K562 (cell line): ENCODE measurements at regions not wholly inside any gene's neighbourhood (a gene's known extent, or its start where the extent isn't known, plus 50 kb on each side); places are given as distances from the start of the nearest gene placed in this dataset.

Experiments used
- AFF4 ChIP-seq: sonication (generic); formaldehyde crosslinking; IDR thresholded peaks from 2 replicates; pipeline ENCODE4 v1.8.0; 2023; ENCODE audit warnings: mild to moderate bottlenecking, missing genetic modification reagents
- ARID1B ChIP-seq: fragments of 450-650 bp; IDR thresholded peaks from 2 replicates; pipeline ENCODE4 v1.6.1; 2016; ENCODE audit warnings: antibody characterized with exemption, mild to moderate bottlenecking, inconsistent platforms
- ATF7 ChIP-seq: fragments of 450-650 bp; IDR thresholded peaks from 2 replicates; pipeline ENCODE4 v1.7.1; 2014; ENCODE audit warnings: mild to moderate bottlenecking, moderate library complexity
- ESRRA ChIP-seq: fragments of 450-650 bp; IDR thresholded peaks from 2 replicates; pipeline ENCODE4 v1.6.1; 2014; ENCODE audit warnings: low read depth, mild to moderate bottlenecking, moderate library complexity, borderline replicate concordance
- HDAC1 ChIP-seq, 2 experiments: fragments of 450-650 bp; IDR thresholded peaks; 2 replicates each; pipeline ENCODE4 v1.6.1; 2016 to 2017; ENCODE audit warnings: inconsistent platforms in 1 of 2, mild to moderate bottlenecking in 1 of 2, moderate library complexity in 1 of 2
- NRF1 ChIP-seq, 2 experiments: fragments of 450-650 bp; IDR thresholded peaks in 1 of 2; conservative IDR thresholded peaks in 1 of 2; 2 replicates each; pipeline ENCODE4 v1.6.1; 2014; ENCODE audit warnings: mild to moderate bottlenecking in 2 of 2
- PHF8 ChIP-seq: fragments of 200-600 bp; sonication (generic); IDR thresholded peaks from 2 replicates; pipeline ENCODE4 v1.6.1; 2012; ENCODE audit warnings: mixed run types, mild to moderate bottlenecking, inconsistent platforms, low read length, moderate library complexity, borderline replicate concordance
- PRPF4 ChIP-seq: fragments of 200-400 bp; formaldehyde crosslinking; IDR thresholded peaks from one replicate; pipeline ENCODE4 v1.6.1; 2017; ENCODE audit warnings: low read length, low read depth, mild to moderate bottlenecking; ENCODE audit not compliant: insufficient read depth, poor library complexity, severe bottlenecking
- SRF ChIP-seq, 2 experiments: fragments of 250-450, 450-650 bp in 1 of 2; sonication (Bioruptor Pico) in 1 of 2; sonication (generic) in 1 of 2; formaldehyde crosslinking; IDR thresholded peaks; 2 replicates each; pipeline versions ENCODE4 v1.5.0 to v1.5.1; 2020 to 2022; ENCODE audit warnings: mild to moderate bottlenecking in 1 of 2, missing genetic modification reagents in 1 of 2
- STAG1 ChIP-seq: sonication (generic); formaldehyde crosslinking; IDR thresholded peaks from 2 replicates; pipeline ENCODE4 v1.5.0; 2020; ENCODE audit warnings: missing genetic modification reagents, borderline replicate concordance
- TAF1 ChIP-seq: IDR thresholded peaks from 2 replicates; pipeline ENCODE4 v1.6.1; 2011; ENCODE audit warnings: mild to moderate bottlenecking, low read length, moderate library complexity; ENCODE audit not compliant: insufficient read depth, control insufficient read depth, severe bottlenecking; ENCODE audit errors: extremely low read depth
- TCFL5 ChIP-seq: fragments of 250-450 bp; sonication (Bioruptor Pico); conservative IDR thresholded peaks from 2 replicates; pipeline ENCODE4 v1.6.1; 2021; ENCODE audit warnings: mild to moderate bottlenecking, moderate library complexity, matching md5 sums
- TFE3 ChIP-seq: fragments of 450-650 bp; formaldehyde crosslinking; IDR thresholded peaks from 2 replicates; pipeline ENCODE4 v1.4.0; 2020; ENCODE audit warnings: mild to moderate bottlenecking, mixed read lengths
- USF1 ChIP-seq: sonication (generic); formaldehyde crosslinking; IDR thresholded peaks from 2 replicates; pipeline ENCODE4 v1.9.0; 2022; ENCODE audit warnings: mild to moderate bottlenecking, missing genetic modification reagents
- YBX1 ChIP-seq: fragments of 450-650 bp; IDR thresholded peaks from 2 replicates; pipeline ENCODE4 v1.7.1; 2016; ENCODE audit warnings: mild to moderate bottlenecking
- ZNF408 ChIP-seq: fragments of 250-450 bp; sonication (Bioruptor Pico); IDR thresholded peaks from 2 replicates; pipeline ENCODE4 v1.4.0; 2020; ENCODE audit warnings: low read depth, mild to moderate bottlenecking, moderate library complexity
- ZNF75A ChIP-seq: fragments of 450-650 bp; formaldehyde crosslinking; IDR thresholded peaks from 2 replicates; pipeline ENCODE4 v1.4.0; 2020; ENCODE audit warnings: mild to moderate bottlenecking
- TF ChIP-seq, protein P1 (sequence below): sonication (generic); formaldehyde crosslinking; IDR thresholded peaks from 2 replicates; pipeline ENCODE4 v1.8.1; 2023; ENCODE audit warnings: mild to moderate bottlenecking, missing genetic modification reagents

DNA sequence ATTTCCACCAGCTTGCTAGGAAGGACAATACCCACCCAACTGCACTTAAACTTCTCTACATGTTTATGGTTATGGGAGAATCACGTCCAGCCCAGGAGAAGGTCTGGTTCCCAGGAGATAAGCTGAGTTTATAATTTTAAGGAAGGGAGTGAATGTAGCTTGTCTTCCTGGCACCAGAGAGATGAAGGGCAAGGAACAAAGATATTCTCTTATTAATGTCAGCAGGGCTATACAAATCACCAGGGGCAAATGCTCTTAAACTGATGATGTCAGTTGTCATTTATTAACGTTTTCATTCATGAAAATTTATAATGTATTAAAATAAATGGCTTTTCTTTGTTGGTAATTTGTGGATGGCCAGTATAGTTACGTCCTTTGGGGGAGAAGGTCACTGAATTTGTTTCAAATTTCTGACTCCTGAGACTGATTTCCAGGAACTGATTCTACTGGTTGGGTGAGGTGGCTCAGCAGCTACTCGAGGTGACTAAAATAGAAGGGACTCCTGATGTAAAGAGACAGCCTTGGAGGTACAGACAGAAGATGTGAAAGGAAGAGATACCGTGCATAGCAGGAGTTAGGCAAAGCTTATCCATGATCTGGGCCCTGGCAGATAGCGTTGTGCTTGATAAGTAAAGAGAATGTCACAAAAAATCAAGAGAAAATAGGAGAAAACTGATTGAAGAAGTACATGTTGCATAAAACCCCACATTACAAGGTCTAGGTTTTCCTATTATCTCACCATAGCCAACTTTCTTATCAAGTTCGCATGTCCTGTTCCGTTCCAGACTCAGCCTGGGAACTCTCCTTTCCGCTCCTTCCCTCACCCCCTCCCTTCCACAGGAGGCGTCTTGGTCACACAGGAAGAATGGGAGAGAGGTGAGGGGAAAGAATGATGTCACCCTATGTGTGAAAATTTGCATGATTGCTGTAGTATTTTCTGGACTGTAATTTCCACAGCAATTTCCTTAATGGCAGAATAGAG lies 367.1 kb upstream of the FAR2 start (continued):
- TF ChIP-seq AFF4 (no peak), ESRRA (no peak), ZNF408 (CRISPR knock-in tag) (no peak), PHF8 (no peak), NRF1 (conservative IDR thresholded peaks at IDR 0.05 in 1 of 2, IDR thresholded peaks at IDR 0.05 in 1 of 2) (no peak), TCFL5 (no peak), ZNF75A (CRISPR knock-in tag) (no peak), USF1 (no peak), ARID1B (0 out of 2 replicates have a peak, but pooled peaks have one; percentile 18), SRF (CRISPR knock-in tag; IDR thresholded peaks at IDR 0.05) (no peak), YBX1 (no peak), ATF7 (peak; percentile 57; the same call in 1 of the 2 replicates), TAF1 (no peak), TFE3 (CRISPR knock-in tag) (no peak), HDAC1 (IDR thresholded peaks at IDR 0.05) (no peak), STAG1 (CRISPR knock-in tag) (no peak), PRPF4 (no peak)
- TF ChIP-seq, protein P1, sequence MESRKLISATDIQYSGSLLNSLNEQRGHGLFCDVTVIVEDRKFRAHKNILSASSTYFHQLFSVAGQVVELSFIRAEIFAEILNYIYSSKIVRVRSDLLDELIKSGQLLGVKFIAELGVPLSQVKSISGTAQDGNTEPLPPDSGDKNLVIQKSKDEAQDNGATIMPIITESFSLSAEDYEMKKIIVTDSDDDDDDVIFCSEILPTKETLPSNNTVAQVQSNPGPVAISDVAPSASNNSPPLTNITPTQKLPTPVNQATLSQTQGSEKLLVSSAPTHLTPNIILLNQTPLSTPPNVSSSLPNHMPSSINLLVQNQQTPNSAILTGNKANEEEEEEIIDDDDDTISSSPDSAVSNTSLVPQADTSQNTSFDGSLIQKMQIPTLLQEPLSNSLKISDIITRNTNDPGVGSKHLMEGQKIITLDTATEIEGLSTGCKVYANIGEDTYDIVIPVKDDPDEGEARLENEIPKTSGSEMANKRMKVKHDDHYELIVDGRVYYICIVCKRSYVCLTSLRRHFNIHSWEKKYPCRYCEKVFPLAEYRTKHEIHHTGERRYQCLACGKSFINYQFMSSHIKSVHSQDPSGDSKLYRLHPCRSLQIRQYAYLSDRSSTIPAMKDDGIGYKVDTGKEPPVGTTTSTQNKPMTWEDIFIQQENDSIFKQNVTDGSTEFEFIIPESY: no peak
